ENCODE measurements at regions not wholly inside any gene's neighbourhood (a gene's known extent, or its start where the extent isn't known, plus 50 kb on each side); places are given as distances from the start of the nearest gene placed in this dataset.
"Not testable (repeated sequence)": the region's sequence is repeated elsewhere in the genome, so short reads cannot be mapped to it uniquely, and the experiment has no call there.

DNA sequence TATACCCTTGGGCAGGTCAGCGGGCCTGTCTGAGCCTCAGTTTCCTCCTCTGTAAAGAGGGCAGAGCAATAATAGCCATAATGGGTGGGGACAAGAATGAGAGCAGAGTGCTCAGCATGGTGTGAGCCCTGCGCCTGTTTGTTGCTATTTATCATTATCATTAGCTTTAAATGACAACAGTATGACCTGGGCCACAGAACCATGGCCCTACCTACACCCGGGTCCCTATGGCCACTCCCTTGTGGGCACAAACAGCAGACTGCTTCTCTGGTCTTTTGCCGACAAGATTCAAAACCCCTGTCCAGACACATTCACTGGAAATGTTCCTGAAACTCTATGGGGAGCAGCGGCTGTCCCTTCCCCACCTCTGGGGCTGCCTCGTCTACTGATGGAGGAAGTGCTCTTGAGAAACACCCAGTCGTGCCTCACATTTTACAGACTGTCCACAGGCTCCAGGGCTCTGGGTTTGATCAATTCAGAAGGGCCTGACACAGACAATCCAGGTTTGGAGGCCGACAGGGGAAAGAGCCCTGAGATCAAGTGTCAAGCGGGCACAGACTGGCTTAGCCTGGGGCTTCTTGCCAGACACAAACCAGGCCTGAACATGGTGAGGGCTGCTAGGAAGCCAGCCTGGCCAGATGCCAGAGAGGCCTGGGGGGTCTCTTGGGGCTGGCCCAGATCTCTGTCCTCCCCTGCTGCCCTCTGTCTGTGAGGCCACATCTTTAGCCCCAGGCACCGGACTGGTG is 112.5 kb upstream of the CD82 start:
- DNase-seq: no peak

DNA sequence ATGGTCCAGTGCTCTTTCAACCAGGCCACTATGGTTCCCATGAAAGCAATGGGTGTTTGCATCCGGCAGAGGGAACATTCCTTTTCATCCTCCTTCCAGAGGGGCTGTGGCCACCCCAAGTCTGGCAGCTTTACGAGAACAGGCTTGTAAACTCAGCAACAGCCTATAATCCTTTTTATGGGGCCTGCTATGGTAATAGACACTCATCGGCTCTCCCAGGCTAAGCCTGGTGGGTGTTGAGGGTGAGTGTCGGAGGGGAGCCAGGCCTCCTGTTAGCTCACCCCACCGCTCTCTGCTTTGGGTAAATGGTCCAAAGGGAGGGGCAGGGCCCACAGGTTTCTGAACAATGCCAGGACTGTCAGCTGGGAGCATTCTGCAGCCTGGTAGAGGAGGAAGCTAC is 111.6 kb upstream of the CD82 start:
- DNase-seq: no peak

DNA sequence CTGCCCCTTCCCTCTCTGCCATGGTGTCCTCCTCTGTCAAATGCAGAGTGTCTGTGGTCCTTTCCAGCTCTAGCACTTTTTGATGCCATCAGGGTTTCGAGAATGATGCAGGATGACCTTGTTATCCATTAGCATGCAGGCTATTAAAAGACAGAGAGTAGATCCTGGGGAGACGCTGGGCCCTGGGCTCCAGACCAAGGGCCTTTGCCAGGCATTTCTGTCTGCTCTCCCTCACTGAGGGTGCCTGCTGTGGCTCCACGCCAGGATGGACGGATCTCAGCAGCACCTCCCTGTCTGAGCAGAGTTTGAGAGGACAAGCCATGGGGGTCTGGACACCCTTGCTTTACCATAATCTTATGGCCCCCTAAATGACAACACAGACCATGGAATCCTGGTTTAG is 110.8 kb upstream of the CD82 start:
- DNase-seq: no peak

DNA sequence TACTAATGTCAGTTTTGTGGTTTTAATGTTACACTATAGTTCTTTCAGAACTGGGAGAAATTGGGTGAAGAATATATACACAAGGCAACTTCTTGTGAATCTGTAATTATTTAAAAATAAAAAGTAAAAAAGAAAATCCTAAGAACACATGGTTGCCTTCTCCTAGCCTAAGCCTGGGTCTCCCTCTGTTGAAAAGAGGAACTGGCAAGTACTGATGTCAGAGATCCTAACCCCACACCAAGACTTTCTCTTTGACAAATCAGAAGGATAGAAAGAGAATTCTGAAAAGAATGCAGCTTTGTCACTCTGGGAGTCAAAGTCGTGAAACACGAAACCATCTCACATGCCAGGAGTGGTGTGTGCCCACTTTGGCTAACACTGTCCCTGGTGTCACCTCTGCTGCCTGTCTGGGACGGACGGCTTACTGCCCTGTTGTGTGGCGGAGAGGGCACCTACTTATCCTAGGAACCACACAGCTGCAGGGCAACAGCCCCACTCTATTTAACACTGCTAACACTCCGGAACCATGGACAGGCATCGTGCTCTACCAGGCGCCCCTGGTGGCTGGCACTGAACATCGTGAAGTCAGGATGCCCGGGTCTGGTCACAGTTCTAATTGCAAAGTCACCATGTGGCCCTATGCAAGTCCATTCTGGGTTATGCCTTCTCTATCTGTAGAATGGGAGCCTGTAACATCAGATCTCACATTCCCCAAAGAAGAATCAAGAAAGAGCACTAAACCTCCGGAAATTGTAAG is 108.7 kb upstream of the CD82 start:
- DNase-seq: peak in 7 of 51 donors; percentile 1 to 13 (median 5)

DNA sequence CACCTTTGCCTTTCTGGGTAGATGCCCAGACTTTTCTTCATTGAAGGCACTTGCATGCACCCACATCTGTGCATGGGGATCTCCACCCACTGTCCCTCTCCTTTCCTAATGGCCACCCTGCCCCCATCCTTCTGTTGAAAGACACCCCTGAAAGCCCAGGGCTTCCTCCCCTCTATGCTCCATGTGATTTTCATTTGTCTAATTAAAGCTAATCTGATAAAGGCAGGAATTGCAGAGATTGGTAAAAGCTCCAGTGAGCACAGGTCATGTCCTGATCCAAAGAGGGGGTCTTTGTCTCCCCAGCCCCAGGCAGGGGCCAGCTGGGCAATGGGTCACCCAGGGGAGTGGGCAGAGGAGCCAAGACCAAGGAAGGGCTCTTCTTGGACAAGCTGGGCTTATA is 107.6 kb upstream of the CD82 start:
- DNase-seq: no peak

DNA sequence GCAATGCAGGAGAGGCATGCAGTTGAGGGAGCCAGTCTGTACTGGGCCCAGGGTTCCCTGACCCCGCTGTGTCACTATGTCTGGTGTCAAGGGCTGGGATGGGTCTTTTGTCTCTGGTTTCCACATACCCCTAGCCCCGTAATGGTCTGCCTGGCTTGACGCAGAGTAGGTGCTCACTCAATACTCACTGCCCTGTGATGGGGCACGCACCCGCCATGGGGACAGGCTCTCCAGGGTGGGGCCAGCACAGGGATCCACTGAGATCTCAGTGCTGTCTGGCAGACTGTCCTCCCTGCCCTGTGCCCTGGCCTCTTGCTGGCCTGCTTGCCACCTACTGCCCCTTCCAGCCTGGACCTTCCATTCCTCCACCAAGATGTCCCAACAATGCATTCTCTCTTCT is 101.7 kb upstream of the CD82 start:
- DNase-seq: no peak

DNA sequence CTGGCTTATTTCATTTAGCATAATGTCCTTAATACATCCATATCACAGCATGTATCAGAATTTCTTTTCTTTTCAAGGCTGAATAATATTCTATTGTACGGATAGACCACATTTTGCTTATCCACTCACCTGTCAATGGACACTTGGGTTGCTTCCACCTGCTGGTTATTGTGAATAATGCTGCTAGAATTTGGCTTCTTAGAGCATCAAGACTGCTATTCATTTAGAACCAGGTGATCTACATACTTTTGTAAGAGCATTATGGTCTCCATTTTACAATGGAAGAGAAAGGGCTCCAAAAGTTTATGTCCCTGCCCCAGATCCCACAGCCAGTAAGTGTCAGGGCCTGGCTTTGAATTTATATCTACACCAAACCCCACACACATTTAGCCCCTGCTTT is 100.7 kb upstream of the CD82 start:
- DNase-seq: no peak

DNA sequence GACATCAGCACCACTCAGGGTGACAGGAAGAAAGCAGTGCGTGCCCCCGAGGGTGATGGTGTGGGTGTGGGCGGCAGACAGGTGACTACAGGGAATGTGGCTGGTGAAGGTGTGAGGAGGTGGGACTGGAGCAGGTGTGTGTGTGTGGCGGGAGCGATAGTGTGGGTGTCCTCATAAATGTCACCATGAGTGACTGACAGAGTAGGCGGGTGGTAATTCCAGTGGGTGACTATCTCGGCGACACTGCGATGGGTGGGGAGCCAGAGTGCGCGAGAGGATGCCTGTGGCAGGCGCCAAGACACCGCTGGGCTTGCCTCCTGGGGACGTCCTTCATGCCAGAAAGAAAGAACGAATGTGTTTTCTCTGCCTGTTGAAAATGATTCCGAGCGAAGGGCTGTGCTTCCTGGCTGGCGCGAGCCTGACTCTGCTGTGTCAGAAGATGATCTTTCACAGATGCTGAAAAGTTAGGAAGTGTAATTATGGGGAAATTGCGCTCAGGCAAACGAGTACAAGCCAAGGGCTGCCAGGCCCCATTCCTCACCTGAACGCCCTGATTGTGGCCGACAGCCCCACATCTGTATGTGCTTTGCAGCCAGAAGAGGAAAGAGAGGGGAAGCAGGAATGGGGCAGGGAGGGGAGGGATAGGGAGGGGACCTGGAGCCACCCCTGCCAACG is 98.8 kb upstream of the CD82 start:
- DNase-seq: no peak

DNA sequence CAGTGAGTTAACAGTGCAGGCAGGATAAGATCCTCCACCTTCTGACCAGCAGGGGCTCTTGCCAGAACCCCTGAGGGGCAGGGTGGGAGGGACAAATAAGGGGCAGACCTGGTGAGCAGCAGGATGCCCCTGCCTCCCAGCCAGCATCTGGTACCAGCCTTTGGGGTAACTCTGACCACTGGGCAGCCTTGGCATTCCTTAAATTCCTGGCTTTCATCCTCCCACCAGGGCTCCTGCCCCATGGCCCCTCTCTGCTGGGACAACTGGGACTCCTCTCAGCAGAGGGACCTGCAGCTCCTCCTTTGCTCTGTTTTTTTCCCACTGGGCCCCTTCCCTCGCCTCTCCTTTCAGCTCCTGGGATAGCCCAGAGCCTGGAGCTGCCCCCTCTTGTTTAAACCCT is 98.0 kb upstream of the CD82 start:
- no peak for DNase-seq

DNA sequence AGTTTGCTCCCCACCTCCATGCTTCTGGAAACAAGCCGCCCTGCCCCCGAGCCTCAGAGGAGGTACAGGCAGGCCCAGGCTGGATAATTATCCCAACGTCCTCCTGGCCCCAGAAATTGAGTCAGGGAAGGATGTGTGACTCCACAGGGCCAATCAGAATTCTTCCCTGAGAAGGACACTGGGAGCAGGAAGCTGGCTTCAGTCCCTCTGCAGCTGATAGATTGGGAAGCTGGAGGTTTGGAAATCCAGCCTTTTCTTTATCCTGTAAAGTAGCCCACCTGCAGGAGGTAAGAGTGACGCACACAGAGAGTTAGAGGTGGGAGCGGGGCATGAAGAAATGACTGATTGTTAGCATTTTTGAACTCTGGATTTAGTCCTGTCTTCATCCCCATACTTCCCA is 97.5 kb upstream of the CD82 start:
- DNase-seq: no peak

DNA sequence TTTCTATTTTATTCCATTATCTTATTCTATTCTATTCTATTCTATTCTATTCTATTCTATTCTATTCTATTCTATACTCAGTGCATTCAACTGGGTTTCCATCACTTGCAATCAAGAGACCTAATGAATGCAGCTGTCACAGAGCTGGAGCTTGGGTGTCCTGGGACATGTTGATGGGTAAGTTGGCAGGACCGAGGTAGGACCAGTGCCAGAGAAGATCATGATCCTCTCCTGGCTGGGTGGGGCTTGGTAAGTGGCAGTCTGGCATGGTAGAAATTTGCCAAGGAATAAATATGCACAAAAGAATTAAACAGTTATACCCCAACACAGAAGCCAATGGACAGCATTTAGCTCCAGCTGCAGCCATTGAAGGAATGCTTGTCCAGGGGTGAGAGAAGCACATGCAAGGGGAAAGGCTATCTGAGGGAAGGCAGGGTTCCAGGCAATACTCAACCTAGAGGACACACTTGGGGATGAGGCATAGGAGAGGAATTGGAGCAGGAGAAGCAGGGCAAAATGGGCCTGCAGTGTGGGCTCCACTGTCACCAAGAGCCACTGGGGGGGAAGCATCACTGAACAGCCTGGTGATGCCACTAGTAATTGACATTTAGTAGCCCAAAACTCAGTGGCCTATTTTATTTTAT is 97.0 kb upstream of the CD82 start:
- no peak for DNase-seq

DNA sequence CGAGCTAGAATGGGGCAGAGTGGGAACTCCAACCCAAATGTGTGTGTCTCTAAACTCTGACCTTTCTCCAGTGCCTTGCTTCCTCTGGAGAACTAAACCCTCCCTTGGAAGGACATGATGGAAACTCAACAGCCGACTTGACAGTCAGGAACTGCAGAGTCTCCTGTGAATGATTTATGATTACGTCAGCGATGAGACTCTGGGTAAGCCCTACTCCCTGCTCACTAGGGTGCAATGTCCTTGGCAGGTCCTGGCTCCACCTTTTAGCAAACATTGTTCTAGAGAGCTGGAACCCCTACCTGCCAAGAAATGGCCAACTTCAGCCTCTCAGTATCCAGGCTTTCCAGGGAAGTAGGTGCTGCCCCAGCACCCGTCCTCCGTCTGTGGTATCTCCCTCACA is 96.1 kb upstream of the CD82 start:
- DNase-seq: no peak

DNA sequence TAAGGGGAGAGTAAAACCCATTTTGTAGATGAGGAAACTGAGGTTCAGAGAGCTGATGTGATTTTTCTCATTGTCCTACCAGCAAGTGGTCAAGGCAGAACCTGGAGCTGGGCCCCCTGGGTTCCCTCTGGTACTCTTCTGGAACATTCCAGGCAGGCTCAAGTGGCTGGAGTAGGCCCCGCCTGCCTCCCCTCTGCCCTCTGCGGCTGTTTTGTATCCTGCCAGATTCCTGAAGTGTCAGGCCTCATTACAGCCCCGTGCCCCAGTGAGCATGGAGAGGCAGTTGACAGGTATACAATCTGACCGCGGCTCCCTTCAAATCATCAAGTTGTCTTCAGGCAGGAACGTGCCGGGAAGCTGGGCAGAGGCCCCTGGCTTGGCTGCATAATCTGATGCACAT is 94.6 kb upstream of the CD82 start:
- no peak for DNase-seq

DNA sequence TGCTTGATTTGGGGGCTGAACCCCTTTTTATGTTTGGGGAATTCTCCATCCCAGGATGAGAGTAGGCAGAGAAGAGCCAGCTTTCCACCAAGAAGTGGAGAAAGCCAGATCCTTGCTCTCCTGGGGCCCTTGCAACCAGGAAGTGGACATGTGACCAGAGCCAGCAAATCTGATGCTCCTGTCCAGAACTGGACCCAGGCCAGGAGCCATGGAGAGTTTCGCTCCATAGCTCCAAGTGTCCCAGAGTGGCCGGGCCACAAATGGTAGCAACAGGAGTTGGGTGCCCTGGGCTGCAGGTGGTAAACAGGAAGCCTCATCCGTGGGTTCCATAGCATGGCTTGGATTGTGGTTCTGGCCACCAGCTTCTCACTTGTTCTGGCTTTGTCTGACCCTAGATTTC is 93.9 kb upstream of the CD82 start:
- DNase-seq: no peak

DNA sequence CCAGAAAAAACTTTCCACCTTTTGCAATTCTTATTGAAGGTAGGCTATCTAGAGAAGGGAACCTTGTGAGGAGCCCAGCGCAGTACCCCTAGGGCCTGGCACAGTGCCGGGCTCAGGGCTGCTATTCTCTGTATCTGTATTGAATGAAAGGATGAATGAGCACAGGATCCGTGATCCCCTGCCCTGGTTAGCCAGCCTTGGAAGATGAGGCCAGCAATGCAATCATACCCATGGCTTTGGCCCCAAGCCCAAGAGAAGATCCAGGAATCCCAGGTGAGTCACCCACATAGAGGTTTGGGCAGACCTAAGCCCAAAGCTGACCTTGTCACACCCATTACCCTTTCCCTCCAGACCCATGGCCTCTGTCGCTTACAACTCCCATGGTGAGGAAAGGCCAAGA is 92.5 kb upstream of the CD82 start:
- DNase-seq: no peak

DNA sequence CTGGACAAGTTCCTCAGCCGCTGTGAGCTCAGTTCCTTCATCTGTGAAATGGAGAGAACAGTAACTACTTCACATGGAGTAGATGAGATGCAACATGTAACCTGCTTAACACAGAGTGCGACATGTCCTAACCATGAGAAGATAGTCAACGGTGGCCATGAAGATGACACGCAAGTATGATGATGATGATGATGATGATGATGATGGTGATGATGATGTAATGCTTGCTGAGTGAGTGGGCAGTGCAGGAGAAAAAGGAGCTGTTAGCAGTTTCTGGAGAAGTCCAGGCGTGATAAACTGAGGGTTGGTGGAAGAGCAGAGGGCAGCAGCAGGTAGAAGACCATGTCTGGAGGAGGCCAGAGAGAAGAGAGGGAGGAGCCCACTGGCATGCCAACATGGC is 90.8 kb upstream of the CD82 start:
- no peak for DNase-seq

DNA sequence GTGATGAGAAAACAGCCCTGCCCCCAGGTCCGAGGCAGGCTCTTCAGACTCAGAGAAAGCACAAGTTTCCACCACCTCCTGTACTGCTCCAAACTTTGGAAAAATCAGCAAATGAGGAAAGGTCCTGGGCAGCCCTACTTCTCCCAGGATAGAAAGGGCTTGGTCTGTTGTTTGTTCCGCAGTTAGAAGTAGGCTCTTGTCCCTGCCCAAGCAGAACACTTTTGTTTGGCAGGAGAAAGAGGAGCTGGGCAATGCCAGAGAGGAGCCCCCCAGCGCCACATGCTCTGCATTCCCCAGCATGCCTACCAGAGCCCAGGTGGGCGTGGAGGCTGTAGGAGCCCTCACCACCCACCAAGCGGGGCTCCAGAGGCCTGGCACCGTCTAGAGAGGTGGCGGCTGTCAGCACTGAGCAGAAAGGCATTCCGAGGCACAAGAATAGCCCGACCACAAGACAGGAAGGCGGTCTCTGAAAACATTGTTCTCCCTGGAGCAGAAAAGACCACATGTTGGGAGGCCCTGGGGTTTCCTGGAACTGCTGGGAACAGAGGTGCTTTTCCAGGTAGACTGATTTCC is 90.3 kb upstream of the CD82 start:
- no peak for DNase-seq

DNA sequence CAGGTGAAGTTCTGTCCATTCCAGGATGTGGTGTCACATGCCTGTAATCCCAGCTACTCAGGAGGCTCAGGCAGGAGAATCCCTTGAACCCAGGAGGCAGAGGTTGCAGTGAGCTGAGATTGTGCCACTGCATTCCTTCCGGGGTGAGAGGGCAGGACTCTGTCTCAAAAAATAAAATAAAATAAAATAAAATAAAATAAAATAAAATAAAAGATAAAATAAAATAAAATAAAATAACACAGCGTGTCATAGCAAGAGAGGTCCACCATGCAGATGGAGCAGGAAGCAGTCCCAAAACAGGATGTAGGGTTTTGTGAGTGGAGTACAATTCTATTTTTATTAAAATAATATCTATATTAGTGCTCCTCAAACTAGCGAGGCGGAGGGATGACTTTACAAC is 83.1 kb upstream of the CD82 start:
- DNase-seq: not testable (repeated sequence)

DNA sequence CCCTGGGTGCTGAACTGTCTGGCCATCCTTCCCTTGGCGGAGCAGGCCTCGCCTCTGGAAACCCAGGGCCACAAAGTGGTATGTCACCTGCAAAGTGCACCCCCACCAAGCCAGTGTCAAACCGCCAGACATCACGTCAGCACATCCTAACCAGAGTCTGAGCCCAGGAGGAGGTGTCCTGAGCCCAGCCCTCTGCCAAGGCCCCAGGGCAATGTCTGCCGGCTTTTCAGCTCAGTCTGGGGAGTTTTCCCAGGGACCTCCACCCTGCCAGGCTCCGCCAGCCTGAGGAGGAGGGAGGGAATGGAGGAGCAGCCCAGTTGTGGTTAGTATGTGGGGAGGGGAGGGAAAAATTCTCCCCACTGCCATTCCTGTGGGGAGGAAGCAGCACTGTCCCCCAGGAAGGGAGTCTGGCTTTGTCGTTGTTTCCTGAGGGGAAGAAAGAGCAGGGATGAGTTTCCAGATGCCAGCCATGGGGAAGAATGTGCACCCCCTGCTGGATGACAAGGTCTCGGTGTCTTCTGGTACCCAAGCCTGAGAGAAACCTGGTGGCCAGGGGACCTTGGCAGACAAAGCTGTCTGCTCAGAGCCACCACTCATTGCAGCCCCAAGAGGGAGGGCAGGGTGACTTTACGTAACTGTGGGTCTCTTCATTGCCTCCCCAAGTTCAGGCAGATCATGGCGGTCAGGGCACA is 81.4 kb upstream of the CD82 start:
- peak in 2 of 51 donors; percentile 0 to 3 for DNase-seq

DNA sequence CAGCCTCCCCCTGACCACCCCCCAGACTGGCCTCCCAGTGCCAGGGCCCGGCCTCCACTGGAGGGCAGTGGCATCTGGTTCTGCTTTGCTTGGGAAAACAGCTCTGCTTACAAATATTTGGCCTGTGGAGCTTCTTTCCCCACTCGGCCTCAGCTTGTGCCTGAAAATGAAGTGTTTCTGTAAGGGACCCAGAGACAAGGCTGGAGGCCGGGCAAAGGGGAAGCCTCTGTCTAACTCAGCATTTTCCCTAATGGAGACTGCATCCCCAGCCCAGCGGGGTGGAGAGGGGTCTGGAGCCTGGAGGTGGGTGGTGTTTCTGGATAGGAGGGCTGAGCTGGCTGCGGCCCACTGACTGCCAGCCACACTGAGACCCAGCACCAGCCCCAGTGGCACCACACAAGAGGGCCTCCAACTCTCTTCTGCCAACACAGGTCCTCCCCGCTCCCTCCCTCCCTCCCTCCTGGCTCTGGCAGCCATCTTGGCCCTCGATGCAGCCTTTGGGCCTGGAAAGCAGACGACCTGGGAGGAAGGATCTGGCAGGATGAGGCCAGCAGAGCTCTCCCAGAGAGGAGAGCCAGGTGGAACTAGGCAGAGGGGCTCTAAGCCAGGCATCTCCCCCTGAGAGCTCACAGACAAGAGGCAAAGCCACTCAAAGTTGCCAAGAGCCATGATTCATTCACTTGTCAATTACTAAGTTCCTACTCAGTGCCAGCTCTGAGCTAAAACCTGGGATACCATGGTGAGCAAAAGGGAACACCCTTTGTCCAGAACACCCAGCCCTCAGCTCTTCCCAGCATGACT is 77.1 kb upstream of the CD82 start:
- DNase-seq: peak in 2 of 51 donors; percentile 19 to 38
